ENCODE measurements at regions not wholly inside any gene's neighbourhood (a gene's known extent, or its start where the extent isn't known, plus 50 kb on each side); places are given as distances from the start of the nearest gene placed in this dataset.

GRCh38 chr15:69957175-69957574 lies 140.5 kb downstream of the TLE3 start:
- no peak for TF ChIP-seq POLR2A (IDR thresholded peaks at IDR 0.05; ENCODE audit: low read length)
- no peak for TF ChIP-seq GATA1 (IDR thresholded peaks at IDR 0.05; ENCODE audit: low read depth, low read length)
